ENCODE measurements at regions not wholly inside any gene's neighbourhood (a gene's known extent, or its start where the extent isn't known, plus 50 kb on each side); places are given as distances from the start of the nearest gene placed in this dataset.

DNA sequence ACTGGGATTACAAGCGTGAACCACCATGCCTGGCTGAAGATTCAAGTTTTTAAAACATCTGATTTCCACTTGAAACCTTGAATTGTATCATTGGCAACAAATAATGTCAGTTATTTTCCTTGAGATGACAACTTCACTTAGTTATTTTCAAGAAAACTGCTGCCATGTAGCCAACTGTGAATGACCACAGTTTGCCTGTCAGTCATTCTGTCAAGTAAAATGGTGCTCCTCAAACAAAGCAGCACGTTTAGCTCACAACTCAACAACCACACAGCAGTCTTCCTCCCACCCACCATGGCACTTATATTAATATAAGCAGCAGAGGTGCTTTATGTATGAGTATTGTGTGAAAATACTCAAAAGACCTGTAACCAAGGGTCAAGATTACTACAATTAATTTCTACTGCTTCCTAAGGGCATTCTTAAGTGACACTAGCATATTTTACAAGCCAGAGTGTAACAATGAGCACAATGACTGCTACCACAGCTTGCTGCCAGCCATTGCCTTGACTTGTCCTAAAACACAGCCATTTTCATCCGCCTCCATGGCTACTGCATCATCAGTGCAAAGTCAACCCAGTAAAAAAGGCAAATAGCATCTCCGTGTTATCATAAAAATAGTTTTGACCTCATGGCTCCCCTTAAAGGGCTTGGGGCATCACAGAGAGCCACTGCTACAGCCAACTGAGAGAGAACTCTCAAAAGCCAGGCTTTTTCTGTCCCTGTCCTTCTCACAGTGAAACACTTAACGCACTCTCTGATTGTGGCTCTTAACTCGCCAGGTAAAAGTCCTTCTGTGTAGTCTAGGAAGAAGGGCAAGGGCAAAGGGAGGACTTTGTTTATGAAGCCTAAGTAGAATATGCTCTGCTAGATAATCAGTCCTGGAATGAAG is 96.4 kb upstream of the TAB2 start:
- TF ChIP-seq, protein P1, sequence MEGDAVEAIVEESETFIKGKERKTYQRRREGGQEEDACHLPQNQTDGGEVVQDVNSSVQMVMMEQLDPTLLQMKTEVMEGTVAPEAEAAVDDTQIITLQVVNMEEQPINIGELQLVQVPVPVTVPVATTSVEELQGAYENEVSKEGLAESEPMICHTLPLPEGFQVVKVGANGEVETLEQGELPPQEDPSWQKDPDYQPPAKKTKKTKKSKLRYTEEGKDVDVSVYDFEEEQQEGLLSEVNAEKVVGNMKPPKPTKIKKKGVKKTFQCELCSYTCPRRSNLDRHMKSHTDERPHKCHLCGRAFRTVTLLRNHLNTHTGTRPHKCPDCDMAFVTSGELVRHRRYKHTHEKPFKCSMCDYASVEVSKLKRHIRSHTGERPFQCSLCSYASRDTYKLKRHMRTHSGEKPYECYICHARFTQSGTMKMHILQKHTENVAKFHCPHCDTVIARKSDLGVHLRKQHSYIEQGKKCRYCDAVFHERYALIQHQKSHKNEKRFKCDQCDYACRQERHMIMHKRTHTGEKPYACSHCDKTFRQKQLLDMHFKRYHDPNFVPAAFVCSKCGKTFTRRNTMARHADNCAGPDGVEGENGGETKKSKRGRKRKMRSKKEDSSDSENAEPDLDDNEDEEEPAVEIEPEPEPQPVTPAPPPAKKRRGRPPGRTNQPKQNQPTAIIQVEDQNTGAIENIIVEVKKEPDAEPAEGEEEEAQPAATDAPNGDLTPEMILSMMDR (IDR thresholded peaks at IDR 0.05; ENCODE audit: poor library complexity): no peak
- TF ChIP-seq EZH2 (IDR thresholded peaks at IDR 0.05; ENCODE audit: borderline replicate concordance): no peak

Measured in hepatocyte (in vitro differentiated cells).